MCF 10A (cell line): ENCODE measurements at regions not wholly inside any gene's neighbourhood (a gene's known extent, or its start where the extent isn't known, plus 50 kb on each side); places are given as distances from the start of the nearest gene placed in this dataset.

Source experiments
- BruUV-seq: library from RNA; stranded (reverse); fragments of 400-500 nt; replicated peaks from 2 replicates; lab custom pipeline; 2021; lab: Mats Ljungman, UMichigan
- CTCF ChIA-PET: fragments of 300-600 bp; sonication (Branson Sonifier 250); formaldehyde crosslinking; extraction: SDS; loops from one replicate; lab custom pipeline; 2021; ENCODE audit warnings: antibody characterized with exemption, inconsistent platforms; lab: Yijun Ruan, JAX
- POLR2A ChIA-PET: fragments of 300-600, 350-650 bp; sonication (Branson Sonifier 250); formaldehyde crosslinking; extraction: SDS; loops from one replicate; lab custom pipeline; 2020; ENCODE audit warnings: antibody characterized with exemption, inconsistent platforms; lab: Yijun Ruan, JAX
- DNase-seq: peaks from one replicate; pipeline ENCODE4 v3.0.0-alpha.2; 2018; ENCODE audit not compliant: unreplicated experiment
- H3K27ac Mint-ChIP-seq: one replicate; pipeline ENCODE4 v1.8.0; 2022; ENCODE audit warnings: mild to moderate bottlenecking, low read depth, mixed read lengths; ENCODE audit not compliant: unreplicated experiment
- H3K27me3 Mint-ChIP-seq: one replicate; pipeline ENCODE4 v1.8.0; 2022; ENCODE audit warnings: mixed read lengths; ENCODE audit not compliant: insufficient read depth, unreplicated experiment
- H3K36me3 Mint-ChIP-seq: one replicate; pipeline ENCODE4 v1.8.0; 2022; ENCODE audit warnings: mild to moderate bottlenecking, moderate library complexity, mixed read lengths; ENCODE audit not compliant: insufficient read depth, unreplicated experiment
- H3K4me1 Mint-ChIP-seq: one replicate; pipeline ENCODE4 v1.8.0; 2022; ENCODE audit warnings: mixed read lengths; ENCODE audit not compliant: insufficient read depth, unreplicated experiment
- H3K4me3 Mint-ChIP-seq: one replicate; pipeline ENCODE4 v1.8.0; 2022; ENCODE audit warnings: mild to moderate bottlenecking, moderate library complexity, mixed read lengths; ENCODE audit not compliant: unreplicated experiment
- H3K9me3 Mint-ChIP-seq: one replicate; pipeline ENCODE4 v1.8.0; 2022; ENCODE audit warnings: mixed read lengths; ENCODE audit not compliant: unreplicated experiment
- intact Hi-C: fragments of 100-400 bp; cut with micrococcal nuclease; formaldehyde crosslinking; loops from 2 replicates; pipeline ENCODE4 v1.14.1; 2022
- TF ChIP-seq, protein P1 (sequence below): fragments of 200-600 bp; IDR thresholded peaks from one replicate; pipeline ENCODE4 v1.8.0; 2022; ENCODE audit warnings: antibody characterized with exemption, mild to moderate bottlenecking; ENCODE audit not compliant: unreplicated experiment

DNA sequence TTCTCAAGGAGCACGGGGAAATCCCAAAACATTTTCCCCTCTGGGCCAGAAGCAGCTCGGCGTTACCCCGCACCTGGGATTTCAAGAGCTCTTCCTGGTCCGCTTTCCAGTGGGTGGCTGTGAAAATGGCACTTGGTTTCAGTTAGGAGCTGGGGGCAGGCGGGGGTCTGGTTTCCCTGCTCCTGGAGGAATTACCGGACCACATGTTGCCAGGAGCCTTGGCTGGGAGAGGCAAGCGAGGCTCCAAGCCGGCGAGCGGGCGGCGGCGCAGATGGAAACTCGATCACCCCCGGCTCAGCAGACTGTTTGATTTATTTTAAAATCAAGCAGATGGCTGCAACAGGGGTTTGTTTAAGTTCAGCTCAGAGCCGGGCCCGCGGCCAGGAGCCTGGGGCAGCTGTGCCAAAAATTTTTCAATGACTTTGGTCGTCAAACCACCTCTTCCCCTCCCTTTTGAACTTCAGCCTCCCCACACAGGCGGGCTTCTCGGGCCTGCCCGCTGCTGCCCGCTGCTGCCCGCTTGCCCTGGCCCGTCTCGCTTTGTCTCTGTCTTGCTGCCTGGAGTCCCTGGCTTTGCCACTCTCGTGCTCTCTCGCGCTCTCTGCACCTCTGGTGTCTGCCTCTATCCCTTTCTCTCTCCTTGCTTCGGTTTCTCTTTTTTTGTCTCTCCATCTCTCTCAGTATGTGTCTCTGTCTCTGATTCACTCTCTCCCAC is 108.0 kb upstream of the CIBAR2 start:
- Mint-ChIP-seq H3K36me3 (no peaks in the 10 kb centered on the region), H3K27ac (peak overlapping the region; percentile 23), H3K9me3 (no peaks in the 10 kb centered on the region), H3K4me1 (peaks cover 7% of the 10 kb centered on the region), H3K4me3 (peak overlapping the region; percentile 55), H3K27me3 (no peaks in the 10 kb centered on the region)
- TF ChIP-seq, protein P1, sequence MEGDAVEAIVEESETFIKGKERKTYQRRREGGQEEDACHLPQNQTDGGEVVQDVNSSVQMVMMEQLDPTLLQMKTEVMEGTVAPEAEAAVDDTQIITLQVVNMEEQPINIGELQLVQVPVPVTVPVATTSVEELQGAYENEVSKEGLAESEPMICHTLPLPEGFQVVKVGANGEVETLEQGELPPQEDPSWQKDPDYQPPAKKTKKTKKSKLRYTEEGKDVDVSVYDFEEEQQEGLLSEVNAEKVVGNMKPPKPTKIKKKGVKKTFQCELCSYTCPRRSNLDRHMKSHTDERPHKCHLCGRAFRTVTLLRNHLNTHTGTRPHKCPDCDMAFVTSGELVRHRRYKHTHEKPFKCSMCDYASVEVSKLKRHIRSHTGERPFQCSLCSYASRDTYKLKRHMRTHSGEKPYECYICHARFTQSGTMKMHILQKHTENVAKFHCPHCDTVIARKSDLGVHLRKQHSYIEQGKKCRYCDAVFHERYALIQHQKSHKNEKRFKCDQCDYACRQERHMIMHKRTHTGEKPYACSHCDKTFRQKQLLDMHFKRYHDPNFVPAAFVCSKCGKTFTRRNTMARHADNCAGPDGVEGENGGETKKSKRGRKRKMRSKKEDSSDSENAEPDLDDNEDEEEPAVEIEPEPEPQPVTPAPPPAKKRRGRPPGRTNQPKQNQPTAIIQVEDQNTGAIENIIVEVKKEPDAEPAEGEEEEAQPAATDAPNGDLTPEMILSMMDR: no peak
- intact Hi-C loops: no loop called here
- BruUV-seq: no TSS peak
- POLR2A ChIA-PET: interaction anchor here (0.7 to 1.3 kb wide), 4 partner anchors 20 to 83 kb away, joined by 3 read pairs; no protein-coding TSS in a partner anchor
- peak; percentile 80 for DNase-seq
- CTCF ChIA-PET: interaction anchor here (1.0 to 1.5 kb wide), 3 partner anchors 33 to 105 kb away, joined by 3 to 8 read pairs (median 6); no protein-coding TSS in a partner anchor

DNA sequence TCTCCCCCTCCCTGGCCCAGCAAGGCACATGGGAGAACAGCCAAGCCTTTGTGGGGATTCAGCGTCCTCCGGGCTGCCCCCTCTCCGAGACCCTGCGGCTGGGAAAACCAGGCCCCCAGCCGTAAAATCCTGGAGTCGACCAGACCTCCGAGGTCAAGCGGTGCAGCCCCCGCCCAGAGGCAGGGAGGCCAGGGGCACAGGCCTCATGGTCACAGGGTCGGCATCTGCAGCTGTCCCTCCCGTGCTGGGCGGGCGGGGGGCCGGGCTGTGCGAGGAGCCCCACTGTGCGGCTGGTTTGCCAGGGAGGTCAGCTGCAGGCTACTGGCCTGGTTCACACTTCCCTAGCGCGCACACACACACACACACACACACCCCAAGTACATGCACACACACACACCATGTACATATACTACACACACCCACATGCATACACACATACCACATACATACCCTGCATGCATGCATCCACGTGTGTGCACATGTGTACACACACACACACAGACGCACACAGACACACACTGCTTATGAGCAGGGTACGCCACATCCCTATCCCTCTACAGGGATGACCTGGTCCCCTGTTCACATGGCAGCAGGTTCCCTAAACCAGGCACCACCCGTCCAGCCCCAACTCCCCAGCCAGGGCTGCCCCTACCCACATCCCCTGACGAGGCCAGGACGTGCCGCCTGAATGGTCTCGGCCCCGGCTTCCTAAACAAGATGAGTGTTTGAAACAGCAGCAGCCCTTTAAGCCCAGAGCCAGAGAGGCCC is 108.9 kb upstream of the CIBAR2 start:
- peak overlapping the region; percentile 55 for H3K4me3 Mint-ChIP-seq
- intact Hi-C loops: no loop called here
- POLR2A ChIA-PET: interaction anchor here (0.8 to 1.3 kb wide), 2 partner anchors 21 to 31 kb away, joined by 3 read pairs; no protein-coding TSS in a partner anchor
- TF ChIP-seq, protein P1: no peak
- peak overlapping the region; percentile 23 for H3K27ac Mint-ChIP-seq
- no peaks in the 10 kb centered on the region for H3K9me3 Mint-ChIP-seq
- no peak for DNase-seq
- H3K27me3 Mint-ChIP-seq: no peaks in the 10 kb centered on the region
- H3K36me3 Mint-ChIP-seq: no peaks in the 10 kb centered on the region
- BruUV-seq: no TSS peak
- H3K4me1 Mint-ChIP-seq: peaks cover 7% of the 10 kb centered on the region
- CTCF ChIA-PET: interaction anchor here (0.8 to 1.5 kb wide), 3 partner anchors 36 to 106 kb away, joined by 3 to 8 read pairs (median 6); no protein-coding TSS in a partner anchor

DNA sequence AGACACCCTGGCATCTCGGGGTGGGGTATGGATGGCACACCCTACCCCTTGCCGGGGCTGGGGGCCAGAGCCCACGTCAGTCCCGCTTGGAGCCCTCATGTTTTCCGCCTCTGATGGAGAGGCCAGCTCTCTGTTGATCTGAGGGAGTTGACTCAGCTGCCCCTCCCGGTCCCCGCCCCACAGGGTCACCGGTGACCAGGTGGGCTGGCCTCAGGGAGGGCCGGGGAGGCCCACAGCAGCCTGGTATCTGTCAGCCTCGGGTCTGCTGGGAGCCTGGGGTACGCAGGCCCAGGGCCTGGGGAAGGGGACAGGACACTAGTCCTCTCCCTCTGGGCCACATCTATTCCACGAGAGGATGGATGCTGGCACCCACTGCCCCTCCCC is 109.5 kb upstream of the CIBAR2 start:
- Mint-ChIP-seq H3K4me1 (peaks cover 7% of the 10 kb centered on the region), H3K27me3 (no peaks in the 10 kb centered on the region), H3K36me3 (no peaks in the 10 kb centered on the region), H3K4me3 (no peak overlapping the region), H3K27ac (no peak overlapping the region), H3K9me3 (no peaks in the 10 kb centered on the region)
- no TSS peak for BruUV-seq
- POLR2A ChIA-PET: no interaction called here
- DNase-seq: no peak
- intact Hi-C loops: no loop called here
- TF ChIP-seq, protein P1: no peak
- CTCF ChIA-PET: interaction anchor here (0.6 to 0.8 kb wide), 2 partner anchors 107 to 270 kb away, joined by 3 read pairs; no protein-coding TSS in a partner anchor
